Esophagus squamous epithelium (tissue), 4 donors: ENCODE measurements at regions not wholly inside any gene's neighbourhood (a gene's known extent, or its start where the extent isn't known, plus 50 kb on each side); places are given as distances from the start of the nearest gene placed in this dataset.

Experiments
- POLR2A ChIP-seq, 4 donors: fragments of 450-650 bp; IDR thresholded peaks; one replicate each; pipeline ENCODE4 v1.6.1; 2017; ENCODE audit warnings: antibody characterized with exemption in 4 of 4, mild to moderate bottlenecking in 4 of 4, moderate library complexity in 3 of 4
- TF ChIP-seq, protein P1 (sequence below), 6 experiments: fragments of 450-650 bp in 4 of 6; fragments of 200-600 bp in 2 of 6; sonication (generic) in 2 of 6; IDR thresholded peaks; one replicate each; pipeline ENCODE4 v1.5.1; 2016 to 2019; ENCODE audit warnings: antibody characterized with exemption in 6 of 6, mild to moderate bottlenecking in 4 of 6, moderate library complexity in 4 of 6

DNA sequence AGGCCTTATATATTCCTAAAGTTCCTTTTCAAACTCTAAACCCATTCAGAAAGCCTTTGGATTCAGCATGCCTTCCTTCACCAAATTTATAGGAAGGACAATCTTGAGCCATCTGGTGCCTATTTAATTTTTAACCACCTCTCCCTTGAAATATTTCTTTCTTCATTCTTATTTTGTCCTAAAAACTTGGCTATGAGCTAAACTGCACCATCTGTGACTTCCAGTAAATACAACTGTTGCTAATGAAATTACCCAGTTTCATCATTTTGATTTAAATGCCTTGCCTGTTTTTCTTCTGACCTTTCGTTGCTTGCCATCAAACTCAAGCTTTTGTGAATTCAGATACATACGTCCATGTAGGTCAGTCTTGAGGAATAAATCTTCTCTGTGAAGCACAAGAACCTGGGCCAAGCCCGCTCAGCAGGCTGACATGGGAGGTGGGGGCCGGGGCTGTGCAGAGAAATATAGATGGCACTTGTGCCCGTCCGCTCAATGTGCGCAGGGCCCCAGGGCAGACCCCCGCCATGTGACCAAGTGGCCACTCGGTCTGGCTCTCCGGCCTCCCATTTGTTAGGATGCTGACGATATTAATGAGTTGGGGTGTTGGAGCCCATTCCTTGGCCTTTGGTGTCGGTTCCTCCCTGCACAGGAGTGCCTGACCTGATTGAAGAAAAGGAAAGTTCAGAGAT, 335.9 kb downstream of the VPS13C start:
- TF ChIP-seq, protein P1, sequence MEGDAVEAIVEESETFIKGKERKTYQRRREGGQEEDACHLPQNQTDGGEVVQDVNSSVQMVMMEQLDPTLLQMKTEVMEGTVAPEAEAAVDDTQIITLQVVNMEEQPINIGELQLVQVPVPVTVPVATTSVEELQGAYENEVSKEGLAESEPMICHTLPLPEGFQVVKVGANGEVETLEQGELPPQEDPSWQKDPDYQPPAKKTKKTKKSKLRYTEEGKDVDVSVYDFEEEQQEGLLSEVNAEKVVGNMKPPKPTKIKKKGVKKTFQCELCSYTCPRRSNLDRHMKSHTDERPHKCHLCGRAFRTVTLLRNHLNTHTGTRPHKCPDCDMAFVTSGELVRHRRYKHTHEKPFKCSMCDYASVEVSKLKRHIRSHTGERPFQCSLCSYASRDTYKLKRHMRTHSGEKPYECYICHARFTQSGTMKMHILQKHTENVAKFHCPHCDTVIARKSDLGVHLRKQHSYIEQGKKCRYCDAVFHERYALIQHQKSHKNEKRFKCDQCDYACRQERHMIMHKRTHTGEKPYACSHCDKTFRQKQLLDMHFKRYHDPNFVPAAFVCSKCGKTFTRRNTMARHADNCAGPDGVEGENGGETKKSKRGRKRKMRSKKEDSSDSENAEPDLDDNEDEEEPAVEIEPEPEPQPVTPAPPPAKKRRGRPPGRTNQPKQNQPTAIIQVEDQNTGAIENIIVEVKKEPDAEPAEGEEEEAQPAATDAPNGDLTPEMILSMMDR (IDR thresholded peaks at IDR 0.05), result no peak
- no peak for TF ChIP-seq POLR2A (IDR thresholded peaks at IDR 0.05)
